ENCODE measurements at regions not wholly inside any gene's neighbourhood (a gene's known extent, or its start where the extent isn't known, plus 50 kb on each side); places are given as distances from the start of the nearest gene placed in this dataset.

DNA sequence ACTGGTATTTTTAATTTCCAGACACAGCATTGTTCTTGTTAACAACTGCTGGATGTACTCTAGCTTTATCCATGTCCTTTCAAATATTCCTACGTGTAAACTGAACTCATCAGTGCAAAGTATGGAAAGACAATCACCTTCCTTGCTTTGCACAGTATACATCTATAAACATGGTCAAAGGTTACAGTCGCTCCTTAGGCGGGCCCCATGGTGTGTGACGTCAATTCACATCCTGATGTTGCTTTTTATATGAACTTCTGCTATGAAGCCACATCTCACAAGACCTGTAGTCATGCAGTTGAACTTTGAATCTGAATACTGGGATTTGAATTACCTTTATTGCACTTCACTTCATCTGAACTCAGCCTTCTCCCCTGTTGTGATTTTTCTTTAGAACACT, 447.6 kb upstream of the PSMD7 start:
- H3K9me2 ChIP-seq (ENCODE audit: insufficient read depth): no peaks in the 10 kb centered on the region
- ATAC-seq: no peak
- intact Hi-C loops (cut with micrococcal nuclease): no loop called here

More for the DNA sequence above, 447.6 kb upstream of the PSMD7 start:
- DNase-seq (ENCODE audit: low read depth, low spot score): no peak
- Histone ChIP-seq H2AFZ (ENCODE audit: low read depth, low read length, poor library complexity, severe bottlenecking) (no peak overlapping the region), H3K79me2 (ENCODE audit: insufficient read depth, low read length) (no peaks in the 10 kb centered on the region), H3K9me3 (ENCODE audit: control insufficient read depth in 1 of 2, insufficient read depth in 1 of 2, low read depth in 1 of 2, low read length in 2 of 2) (no peaks in the 10 kb centered on the region), H3K9ac (ENCODE audit: low read length) (no peak overlapping the region), H3K4me3 (replicated peaks in 1 of 2; ENCODE audit: low read depth in 1 of 2, low read length in 2 of 2) (no peak overlapping the region), H3K27ac (ENCODE audit: low read depth, low read length) (no peak overlapping the region), H3K27me3 (ENCODE audit: insufficient read depth, low read length) (peaks cover 6% of the 10 kb centered on the region; the same call in 1 of the 2 replicates), H3K36me3 (ENCODE audit: control insufficient read depth in 1 of 2, insufficient read depth in 2 of 2, low read length in 2 of 2) (no peaks in the 10 kb centered on the region), H3K4me2 (ENCODE audit: low read length) (no peak overlapping the region), H4K20me1 (ENCODE audit: insufficient read depth) (no peaks in the 10 kb centered on the region), H3K4me1 (ENCODE audit: control insufficient read depth in 1 of 2, insufficient read depth in 2 of 2, low read length in 2 of 2) (no peaks in the 10 kb centered on the region)
- BruUV-seq (replicated peaks): no TSS peak
- TF ChIP-seq REST (IDR thresholded peaks at IDR 0.05; ENCODE audit: low read depth): no peak
- no peak for TF ChIP-seq TCF7L2 (IDR thresholded peaks at IDR 0.05; ENCODE audit: borderline replicate concordance, extremely low read depth, insufficient read depth, insufficient read length)
- no peak for TF ChIP-seq SRF (IDR thresholded peaks at IDR 0.05; ENCODE audit: low read depth)
- TF ChIP-seq JUND (IDR thresholded peaks at IDR 0.05): no peak
- no peak for TF ChIP-seq FOSL1 (IDR thresholded peaks at IDR 0.05; ENCODE audit: low read depth)
- TF ChIP-seq SP1 (IDR thresholded peaks at IDR 0.05; ENCODE audit: low read depth): no peak
- no peak for TF ChIP-seq ZBTB33 (IDR thresholded peaks at IDR 0.05; ENCODE audit: extremely low read depth, insufficient replicate concordance, low read length)
- no peak for TF ChIP-seq CBX3 (IDR thresholded peaks at IDR 0.05; ENCODE audit: low read depth)
- TF ChIP-seq, protein P1, sequence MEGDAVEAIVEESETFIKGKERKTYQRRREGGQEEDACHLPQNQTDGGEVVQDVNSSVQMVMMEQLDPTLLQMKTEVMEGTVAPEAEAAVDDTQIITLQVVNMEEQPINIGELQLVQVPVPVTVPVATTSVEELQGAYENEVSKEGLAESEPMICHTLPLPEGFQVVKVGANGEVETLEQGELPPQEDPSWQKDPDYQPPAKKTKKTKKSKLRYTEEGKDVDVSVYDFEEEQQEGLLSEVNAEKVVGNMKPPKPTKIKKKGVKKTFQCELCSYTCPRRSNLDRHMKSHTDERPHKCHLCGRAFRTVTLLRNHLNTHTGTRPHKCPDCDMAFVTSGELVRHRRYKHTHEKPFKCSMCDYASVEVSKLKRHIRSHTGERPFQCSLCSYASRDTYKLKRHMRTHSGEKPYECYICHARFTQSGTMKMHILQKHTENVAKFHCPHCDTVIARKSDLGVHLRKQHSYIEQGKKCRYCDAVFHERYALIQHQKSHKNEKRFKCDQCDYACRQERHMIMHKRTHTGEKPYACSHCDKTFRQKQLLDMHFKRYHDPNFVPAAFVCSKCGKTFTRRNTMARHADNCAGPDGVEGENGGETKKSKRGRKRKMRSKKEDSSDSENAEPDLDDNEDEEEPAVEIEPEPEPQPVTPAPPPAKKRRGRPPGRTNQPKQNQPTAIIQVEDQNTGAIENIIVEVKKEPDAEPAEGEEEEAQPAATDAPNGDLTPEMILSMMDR (IDR thresholded peaks at IDR 0.05 in 2 of 3, conservative IDR thresholded peaks at IDR 0.05 in 1 of 3; ENCODE audit: borderline replicate concordance in 1 of 3, insufficient read depth in 1 of 3, low read depth in 2 of 3, low read length in 2 of 3): no peak
- TF ChIP-seq SIN3A (IDR thresholded peaks at IDR 0.05; ENCODE audit: low read depth): no peak
- POLR2A ChIA-PET: no interaction called here
- RAD21 ChIA-PET (ENCODE audit: low non-redundant PET in 1 of 2, low total read pairs in 2 of 2, uncharacterized antibody in 2 of 2, unreplicated experiment in 2 of 2): no interaction called here
- CTCF ChIA-PET: no interaction called here
